PC-3 (cell line): ENCODE measurements at regions not wholly inside any gene's neighbourhood (a gene's known extent, or its start where the extent isn't known, plus 50 kb on each side); places are given as distances from the start of the nearest gene placed in this dataset.
A peak's percentile ranks its signal among the peaks of the same experiment; 100 is the strongest.
"Not testable (repeated sequence)": the region's sequence is repeated elsewhere in the genome, so short reads cannot be mapped to it uniquely, and the experiment has no call there.

Source experiments
- ATAC-seq: fragments of 200-7000 bp; cut with Tn5 transposase; 2 replicates; pipeline ENCODE4 v1.9.1; 2020; ENCODE audit warnings: mild to moderate bottlenecking, moderate library complexity
- BruUV-seq: library from RNA; stranded (reverse); fragments of 400-500 nt; replicated peaks from 2 replicates; lab custom pipeline; 2021; lab: Mats Ljungman, UMichigan
- CTCF ChIA-PET: fragments of 300-600 bp; sonication (Branson Sonifier 250); formaldehyde crosslinking; loops from one replicate; lab custom pipeline; 2022; ENCODE audit warnings: antibody characterized with exemption; lab: Charles Lee
- POLR2A ChIA-PET: fragments of 300-600 bp; sonication (Branson Sonifier 250); formaldehyde crosslinking; loops from one replicate; lab custom pipeline; 2022; ENCODE audit warnings: antibody characterized with exemption; ENCODE audit not compliant: unreplicated experiment; lab: Charles Lee
- DNase-seq: peaks from one replicate; pipeline ENCODE4 v3.0.0-alpha.2; 2015
- H2AFZ ChIP-seq: fragments of 300-600 bp; sonication (generic); 2 replicates; pipeline ENCODE4 v1.6.0; 2016; ENCODE audit warnings: antibody characterized with exemption, low read length
- H3F3A ChIP-seq: fragments of 300-600 bp; sonication (generic); one replicate; pipeline ENCODE4 v1.6.0; 2017; ENCODE audit warnings: antibody characterized with exemption, low read length, control low read depth, mild to moderate bottlenecking; ENCODE audit not compliant: unreplicated experiment
- H3K27ac ChIP-seq: fragments of 300-600 bp; sonication (generic); 2 replicates; pipeline ENCODE4 v1.5.1; 2016; ENCODE audit warnings: mild to moderate bottlenecking, low read length
- H3K27me3 ChIP-seq: fragments of 300-600 bp; sonication (generic); 2 replicates; pipeline ENCODE4 v1.6.1; 2016; ENCODE audit warnings: low read length, mixed read lengths
- H3K36me3 ChIP-seq: fragments of 300-600 bp; sonication (generic); 2 replicates; pipeline ENCODE4 v1.6.1; 2016; ENCODE audit warnings: low read depth, mixed run types, low read length, mixed read lengths
- H3K4me1 ChIP-seq: fragments of 300-600 bp; sonication (generic); 2 replicates; pipeline ENCODE4 v1.5.1; 2016; ENCODE audit warnings: low read length; ENCODE audit not compliant: insufficient read depth
- H3K4me2 ChIP-seq: fragments of 300-600 bp; sonication (generic); 2 replicates; pipeline ENCODE4 v1.6.0; 2016; ENCODE audit warnings: low read length
- H3K4me3 ChIP-seq: fragments of 300-600 bp; sonication (generic); 2 replicates; pipeline ENCODE4 v1.5.1; 2016; ENCODE audit warnings: mild to moderate bottlenecking, low read length, mixed read lengths
- H3K79me2 ChIP-seq: fragments of 300-600 bp; sonication (generic); 2 replicates; pipeline ENCODE4 v1.6.1; 2017; ENCODE audit warnings: low read length, mixed read lengths
- H3K9ac ChIP-seq: fragments of 300-600 bp; sonication (generic); 2 replicates; pipeline ENCODE4 v1.6.0; 2016; ENCODE audit warnings: mild to moderate bottlenecking, low read length
- H3K9me2 ChIP-seq: fragments of 300-600 bp; sonication (generic); replicated peaks from 2 replicates; pipeline ENCODE4 v1.6.1; 2016; ENCODE audit warnings: mixed run types, low read length, mixed read lengths
- H3K9me3 ChIP-seq: fragments of 300-600 bp; sonication (generic); 2 replicates; pipeline ENCODE4 v1.6.1; 2016; ENCODE audit warnings: low read length, mixed read lengths
- H4K20me1 ChIP-seq: fragments of 300-600 bp; sonication (generic); 2 replicates; pipeline ENCODE4 v1.6.1; 2016; ENCODE audit warnings: low read length, mixed read lengths
- CTCF ChIP-seq: fragments of 300-600 bp; sonication (generic); conservative IDR thresholded peaks from 2 replicates; pipeline ENCODE4 v1.5.1; 2017; ENCODE audit warnings: antibody characterized with exemption, low read depth, mild to moderate bottlenecking, low read length
- EZH2 ChIP-seq: fragments of 300-600 bp; sonication (generic); IDR thresholded peaks from one replicate; pipeline ENCODE4 v1.6.1; 2017; ENCODE audit warnings: antibody characterized with exemption, mild to moderate bottlenecking, low read length; ENCODE audit not compliant: unreplicated experiment
- EZH2phosphoT487 ChIP-seq: fragments of 300-600 bp; sonication (generic); IDR thresholded peaks from 2 replicates; pipeline ENCODE4 v1.6.1; 2018; ENCODE audit warnings: mild to moderate bottlenecking, antibody characterized with exemption, low read length, borderline replicate concordance
- intact Hi-C: fragments of 100-400 bp; cut with micrococcal nuclease; formaldehyde crosslinking; loops from 2 replicates; pipeline ENCODE4 v1.9.0; 2023

GRCh38 chr15:77944002-77944867, 133.3 kb downstream of the TBC1D2B start:
- H3K27me3 ChIP-seq = no peaks in the 10 kb centered on the region; the same call in 1 of the 2 replicates
- H3K4me1 ChIP-seq = no peaks in the 10 kb centered on the region
- CTCF ChIA-PET = no interaction called here
- no peaks in the 10 kb centered on the region for H4K20me1 ChIP-seq
- H2AFZ ChIP-seq = no peak overlapping the region
- no peaks in the 10 kb centered on the region for H3K9me3 ChIP-seq
- BruUV-seq = no TSS peak
- no peaks in the 10 kb centered on the region for H3K79me2 ChIP-seq
- no peak overlapping the region for H3K9ac ChIP-seq
- no peak for ATAC-seq
- no peak overlapping the region for H3K4me2 ChIP-seq
- no peaks in the 10 kb centered on the region for H3K9me2 ChIP-seq
- no peak overlapping the region for H3K27ac ChIP-seq
- no peaks in the 10 kb centered on the region for H3K36me3 ChIP-seq
- POLR2A ChIA-PET = no interaction called here
- DNase-seq = peak; percentile 32
- H3F3A ChIP-seq = no peaks in the 10 kb centered on the region
- intact Hi-C loops = no loop called here
- no peak for TF ChIP-seq CTCF
- H3K4me3 ChIP-seq = no peak overlapping the region

GRCh38 chr15:77942611-77943211, 134.8 kb downstream of the TBC1D2B start:
- no peaks in the 10 kb centered on the region for H3K4me1 ChIP-seq
- CTCF ChIA-PET = no interaction called here
- H3K4me3 ChIP-seq = no peak overlapping the region
- intact Hi-C loops = no loop called here
- no peaks in the 10 kb centered on the region for H4K20me1 ChIP-seq
- TF ChIP-seq EZH2phosphoT487 = no peak
- TF ChIP-seq CTCF = no peak
- no peak for TF ChIP-seq EZH2
- no peaks in the 10 kb centered on the region; the same call in 1 of the 2 replicates for H3K27me3 ChIP-seq
- H3K27ac ChIP-seq = no peak overlapping the region
- H3K4me2 ChIP-seq = no peak overlapping the region
- DNase-seq (no peak), ATAC-seq (no peak)
- no peak overlapping the region for H3K9ac ChIP-seq
- H3F3A ChIP-seq = no peaks in the 10 kb centered on the region
- no peaks in the 10 kb centered on the region for H3K36me3 ChIP-seq
- no peak overlapping the region for H2AFZ ChIP-seq
- no TSS peak for BruUV-seq
- H3K9me2 ChIP-seq = no peaks in the 10 kb centered on the region
- H3K9me3 ChIP-seq = no peaks in the 10 kb centered on the region
- POLR2A ChIA-PET = no interaction called here
- H3K79me2 ChIP-seq = no peaks in the 10 kb centered on the region

GRCh38 chr15:77941090-77941827, 136.3 kb downstream of the TBC1D2B start:
- BruUV-seq, POLR2A ChIA-PET, CTCF ChIA-PET: not testable (repeated sequence)

More at GRCh38 chr15:77941090-77941827, 136.3 kb downstream of the TBC1D2B start:
- H3K4me3 ChIP-seq, H2AFZ ChIP-seq, H3K79me2 ChIP-seq, H3F3A ChIP-seq, H3K27me3 ChIP-seq, H3K9me3 ChIP-seq, H3K4me2 ChIP-seq, H3K9me2 ChIP-seq, intact Hi-C loops, DNase-seq, ATAC-seq, H3K4me1 ChIP-seq, H3K27ac ChIP-seq, H4K20me1 ChIP-seq, H3K36me3 ChIP-seq, H3K9ac ChIP-seq: not testable (repeated sequence)
